Mesothelial cell of epicardium (in vitro differentiated cells): ENCODE measurements at regions not wholly inside any gene's neighbourhood (a gene's known extent, or its start where the extent isn't known, plus 50 kb on each side); places are given as distances from the start of the nearest gene placed in this dataset.
"Not testable (repeated sequence)": the region's sequence is repeated elsewhere in the genome, so short reads cannot be mapped to it uniquely, and the experiment has no call there.

Experiments used
- DNase-seq, 2 experiments: peaks; one replicate each; pipeline ENCODE4 v3.0.0; 2021; ENCODE audit warnings: low spot score in 2 of 2; ENCODE audit not compliant: unreplicated experiment in 2 of 2
- H3K27ac Mint-ChIP-seq: 2 replicates; pipeline ENCODE4 v1.8.0; 2021; ENCODE audit warnings: mixed read lengths
- H3K27me3 Mint-ChIP-seq: 2 replicates; pipeline ENCODE4 v1.8.0; 2021; ENCODE audit warnings: low read depth, mixed read lengths
- H3K36me3 Mint-ChIP-seq: 2 replicates; pipeline ENCODE4 v1.8.0; 2021; ENCODE audit warnings: mixed read lengths
- H3K4me1 Mint-ChIP-seq: 2 replicates; pipeline ENCODE4 v1.8.0; 2021; ENCODE audit warnings: mixed read lengths
- H3K4me3 Mint-ChIP-seq: 2 replicates; pipeline ENCODE4 v1.8.0; 2021; ENCODE audit warnings: mild to moderate bottlenecking, moderate library complexity, mixed read lengths
- H3K9me3 Mint-ChIP-seq: 2 replicates; pipeline ENCODE4 v1.8.0; 2021; ENCODE audit warnings: mixed read lengths
- TF ChIP-seq, protein P1 (sequence below): fragments of 200-600 bp; sonication (generic); IDR thresholded peaks from one replicate; pipeline ENCODE4 v1.5.0; 2021; ENCODE audit warnings: antibody characterized with exemption; ENCODE audit not compliant: unreplicated experiment

GRCh38 chr4:190118519-190118918 lies 54.2 kb downstream of the DBET start:
- DNase-seq, H3K36me3 Mint-ChIP-seq, H3K4me3 Mint-ChIP-seq, H3K27ac Mint-ChIP-seq, H3K27me3 Mint-ChIP-seq, H3K4me1 Mint-ChIP-seq: not testable (repeated sequence)
- peaks cover 13% of the 10 kb centered on the region for H3K9me3 Mint-ChIP-seq

- peaks cover 10% of the 10 kb centered on the region for H3K9me3 Mint-ChIP-seq
- not testable (repeated sequence) for H3K4me3 Mint-ChIP-seq, H3K4me1 Mint-ChIP-seq, H3K27ac Mint-ChIP-seq, DNase-seq, H3K36me3 Mint-ChIP-seq, H3K27me3 Mint-ChIP-seq
These were observed 54.1 kb upstream of the DUX4 start for GRCh38 chr4:190119474-190119873.

DNA sequence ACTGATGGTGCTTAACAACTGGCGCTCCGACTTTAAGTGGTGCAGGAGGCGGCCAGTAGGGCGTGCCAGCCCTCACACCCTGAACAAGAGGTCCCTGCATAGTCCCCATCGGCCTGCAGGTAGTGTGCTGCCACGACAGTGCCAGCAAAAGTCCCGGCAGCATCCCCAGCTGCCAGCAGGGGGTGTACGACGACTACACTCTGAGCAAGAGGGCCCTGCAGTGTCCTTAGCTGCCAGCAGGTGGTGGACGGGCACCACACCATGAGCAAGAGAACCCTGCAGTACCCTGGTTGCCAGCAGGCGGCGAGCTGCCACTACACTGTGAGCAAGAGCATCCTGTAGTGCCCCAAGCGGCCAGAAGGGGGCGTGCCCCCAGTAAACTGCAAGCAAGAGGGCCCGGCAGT lies 53.5 kb upstream of the DUX4 start:
- DNase-seq, H3K9me3 Mint-ChIP-seq, H3K27me3 Mint-ChIP-seq, H3K36me3 Mint-ChIP-seq, H3K4me1 Mint-ChIP-seq, H3K4me3 Mint-ChIP-seq, H3K27ac Mint-ChIP-seq: not testable (repeated sequence)

DNA sequence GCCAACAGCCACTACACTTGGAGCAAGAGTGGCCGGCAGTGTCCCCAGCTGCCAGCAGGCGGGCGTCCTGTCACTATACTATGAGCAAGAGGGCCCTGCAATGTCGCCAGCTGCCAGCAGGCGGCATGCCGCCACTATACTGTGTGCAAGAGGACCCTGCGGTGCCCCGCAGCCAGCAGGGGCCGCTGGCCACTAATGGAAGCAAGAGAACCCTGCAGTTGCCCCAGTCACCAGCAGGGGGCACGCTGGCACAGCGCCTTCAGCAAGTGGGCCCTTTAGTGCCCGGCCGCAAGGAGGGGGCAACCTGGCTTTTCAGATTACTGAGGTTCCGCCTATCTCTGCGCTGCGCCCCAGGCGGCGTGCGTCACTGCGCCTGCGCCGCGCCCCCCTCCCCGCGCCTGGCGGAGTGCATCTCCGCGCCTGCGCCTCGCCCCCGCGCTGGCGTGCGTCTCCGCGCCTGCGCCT lies 53.0 kb upstream of the DUX4 start:
- not testable (repeated sequence) for H3K27me3 Mint-ChIP-seq, H3K4me3 Mint-ChIP-seq, H3K9me3 Mint-ChIP-seq, H3K27ac Mint-ChIP-seq, H3K4me1 Mint-ChIP-seq, H3K36me3 Mint-ChIP-seq, DNase-seq
- TF ChIP-seq, protein P1, sequence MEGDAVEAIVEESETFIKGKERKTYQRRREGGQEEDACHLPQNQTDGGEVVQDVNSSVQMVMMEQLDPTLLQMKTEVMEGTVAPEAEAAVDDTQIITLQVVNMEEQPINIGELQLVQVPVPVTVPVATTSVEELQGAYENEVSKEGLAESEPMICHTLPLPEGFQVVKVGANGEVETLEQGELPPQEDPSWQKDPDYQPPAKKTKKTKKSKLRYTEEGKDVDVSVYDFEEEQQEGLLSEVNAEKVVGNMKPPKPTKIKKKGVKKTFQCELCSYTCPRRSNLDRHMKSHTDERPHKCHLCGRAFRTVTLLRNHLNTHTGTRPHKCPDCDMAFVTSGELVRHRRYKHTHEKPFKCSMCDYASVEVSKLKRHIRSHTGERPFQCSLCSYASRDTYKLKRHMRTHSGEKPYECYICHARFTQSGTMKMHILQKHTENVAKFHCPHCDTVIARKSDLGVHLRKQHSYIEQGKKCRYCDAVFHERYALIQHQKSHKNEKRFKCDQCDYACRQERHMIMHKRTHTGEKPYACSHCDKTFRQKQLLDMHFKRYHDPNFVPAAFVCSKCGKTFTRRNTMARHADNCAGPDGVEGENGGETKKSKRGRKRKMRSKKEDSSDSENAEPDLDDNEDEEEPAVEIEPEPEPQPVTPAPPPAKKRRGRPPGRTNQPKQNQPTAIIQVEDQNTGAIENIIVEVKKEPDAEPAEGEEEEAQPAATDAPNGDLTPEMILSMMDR = peak; percentile 81

GRCh38 chr4:190121076-190121671 lies 52.4 kb upstream of the DUX4 start:
- H3K4me1 Mint-ChIP-seq, H3K36me3 Mint-ChIP-seq, DNase-seq, H3K9me3 Mint-ChIP-seq, H3K27ac Mint-ChIP-seq, H3K4me3 Mint-ChIP-seq, H3K27me3 Mint-ChIP-seq: not testable (repeated sequence)

GRCh38 chr4:190121759-190122158 lies 51.8 kb upstream of the DUX4 start:
- TF ChIP-seq, protein P1 = no peak
- H3K4me1 Mint-ChIP-seq = no peaks in the 10 kb centered on the region
- DNase-seq = no peak
- H3K9me3 Mint-ChIP-seq = peaks cover 3% of the 10 kb centered on the region
- peaks cover 3% of the 10 kb centered on the region for H3K36me3 Mint-ChIP-seq
- no peaks in the 10 kb centered on the region for H3K27me3 Mint-ChIP-seq
- no peak overlapping the region for H3K27ac Mint-ChIP-seq
- H3K4me3 Mint-ChIP-seq = no peak overlapping the region

- not testable (repeated sequence) for H3K4me1 Mint-ChIP-seq, H3K36me3 Mint-ChIP-seq, H3K4me3 Mint-ChIP-seq, H3K9me3 Mint-ChIP-seq, DNase-seq, H3K27me3 Mint-ChIP-seq
- peak overlapping the region; percentile 33 for H3K27ac Mint-ChIP-seq
These were observed 51.1 kb upstream of the DUX4 start for GRCh38 chr4:190122161-190123142.
